K562 (cell line): ENCODE measurements at regions not wholly inside any gene's neighbourhood (a gene's known extent, or its start where the extent isn't known, plus 50 kb on each side); places are given as distances from the start of the nearest gene placed in this dataset.

Experiments
- ATAC-seq: fragments of 200-7000 bp; cut with Tn5 transposase; 3 replicates; pipeline ENCODE4 v1.9.1; 2020; ENCODE audit warnings: moderate library complexity
- BruUV-seq: library from RNA; stranded (reverse); fragments of 400-500 nt; replicated peaks from 2 replicates; lab custom pipeline; 2021; lab: Mats Ljungman, UMichigan
- CTCF ChIA-PET: fragments of 300-600 bp; formaldehyde crosslinking; extraction: SDS; loops from one replicate; lab custom pipeline; 2021; ENCODE audit warnings: low intra/inter-chr PET ratio; lab: Yijun Ruan, JAX
- POLR2A ChIA-PET: fragments of 300-600, 350-650 bp; sonication (Branson Sonifier 250); formaldehyde crosslinking; extraction: SDS; loops from one replicate; lab custom pipeline; 2021; ENCODE audit warnings: antibody characterized with exemption, inconsistent platforms; lab: Yijun Ruan, JAX
- DNase-seq, 4 experiments: peaks; one replicate each; pipeline versions ENCODE4 v3.0.0 to v3.0.0-alpha.2; 2011 to 2018; ENCODE audit warnings: low spot score in 3 of 4, mixed read lengths in 3 of 4; ENCODE audit errors: extremely low read depth in 1 of 4
- FAIRE-seq: peaks from 2 replicates; lab custom pipeline; 2011; peaks lifted over from hg19 to GRCh38; lab: Jason Lieb, UNC
- H2AFZ ChIP-seq: 2 replicates; pipeline ENCODE4 v1.6.0; 2011; ENCODE audit warnings: low read depth, low read length, control low read depth, inconsistent platforms
- H3K27ac ChIP-seq: fragments of 200-600 bp; 3 replicates; pipeline ENCODE4 v1.8.0; 2011; ENCODE audit warnings: low read depth, mild to moderate bottlenecking, control low read depth, inconsistent platforms, low read length, moderate library complexity, mixed read lengths; ENCODE audit errors: extremely low read depth
- H3K27me3 ChIP-seq, 2 experiments: fragments of 300-600 bp in 1 of 2; 2 replicates in 1 of 2; 3 replicates in 1 of 2; pipeline versions ENCODE4 v1.6.0 to v1.8.0; 2011; ENCODE audit warnings: inconsistent platforms in 2 of 2, low read length in 2 of 2, mild to moderate bottlenecking in 1 of 2, mixed read lengths in 1 of 2, moderate library complexity in 1 of 2; ENCODE audit not compliant: control insufficient read depth in 2 of 2, insufficient read depth in 2 of 2
- H3K36me3 ChIP-seq: fragments of 300-600 bp; 3 replicates; pipeline ENCODE4 v1.8.0; 2011; ENCODE audit warnings: mild to moderate bottlenecking, low read length, inconsistent platforms; ENCODE audit not compliant: control insufficient read depth, insufficient read depth
- H3K4me1 ChIP-seq, 2 experiments: fragments of 200-600 bp in 1 of 2; replicated peaks in 1 of 2; 2 replicates in 1 of 2; 3 replicates in 1 of 2; pipeline versions ENCODE4 v1.5.1 to v1.8.0; 2011; ENCODE audit warnings: inconsistent platforms in 2 of 2, low read length in 2 of 2, mild to moderate bottlenecking in 1 of 2, mixed read lengths in 1 of 2, moderate library complexity in 1 of 2; ENCODE audit not compliant: control insufficient read depth in 2 of 2, insufficient read depth in 2 of 2
- H3K4me2 ChIP-seq: 2 replicates; pipeline ENCODE4 v1.6.1; 2011; ENCODE audit warnings: low read length, control low read depth, inconsistent platforms, mixed read lengths; ENCODE audit not compliant: insufficient read depth
- H3K4me3 ChIP-seq: fragments of 200-600 bp; sonication (generic), shearing (Covaris generic); 2 replicates; pipeline ENCODE4 v1.5.1; 2016; ENCODE audit warnings: control low read depth, inconsistent platforms
- H3K79me2 ChIP-seq: fragments of 200-600 bp; 3 replicates; pipeline ENCODE4 v1.8.0; 2011; ENCODE audit warnings: low read length, inconsistent platforms; ENCODE audit not compliant: control insufficient read depth, insufficient read depth
- H3K9ac ChIP-seq, 2 experiments: 2 replicates each; pipeline versions ENCODE4 v1.6.0 to v1.6.1; 2011; ENCODE audit warnings: low read depth in 2 of 2, low read length in 2 of 2, control low read depth in 1 of 2, inconsistent platforms in 1 of 2, mild to moderate bottlenecking in 1 of 2, mixed read lengths in 1 of 2; ENCODE audit not compliant: insufficient read depth in 1 of 2
- H3K9me1 ChIP-seq: one replicate; pipeline ENCODE4 v1.6.0; 2011; ENCODE audit warnings: inconsistent platforms, mild to moderate bottlenecking, low read length, moderate library complexity; ENCODE audit not compliant: control insufficient read depth, insufficient read depth
- H3K9me3 ChIP-seq: replicated peaks from 2 replicates; pipeline ENCODE4 v1.5.1; 2011; ENCODE audit warnings: low read depth, low read length, inconsistent platforms; ENCODE audit not compliant: control insufficient read depth, insufficient read depth
- H4K20me1 ChIP-seq: replicated peaks from 2 replicates; pipeline ENCODE4 v1.6.1; 2011; ENCODE audit warnings: low read length, inconsistent platforms, mixed read lengths; ENCODE audit not compliant: control insufficient read depth, insufficient read depth
- GTF2A2 ChIP-seq: IDR thresholded peaks from 2 replicates; pipeline ENCODE4 v1.6.1; 2016; ENCODE audit warnings: mild to moderate bottlenecking, missing genetic modification characterization, missing compliant biosample characterization
- GTF2B ChIP-seq: IDR thresholded peaks from 2 replicates; pipeline ENCODE4 v1.6.1; 2011; ENCODE audit not compliant: insufficient read length; ENCODE audit errors: extremely low read depth
- GTF2E2 ChIP-seq: fragments of 200-800 bp; sonication (Bioruptor generic); IDR thresholded peaks from 2 replicates; pipeline ENCODE4 v1.6.1; 2016; ENCODE audit warnings: missing genetic modification characterization, missing compliant biosample characterization
- PATZ1 ChIP-seq: fragments of 250-450 bp; sonication (Bioruptor Pico); IDR thresholded peaks from 2 replicates; pipeline ENCODE4 v1.5.0; 2020; ENCODE audit warnings: mild to moderate bottlenecking, borderline replicate concordance
- PHF8 ChIP-seq: fragments of 200-600 bp; sonication (generic); IDR thresholded peaks from 2 replicates; pipeline ENCODE4 v1.6.1; 2012; ENCODE audit warnings: mixed run types, mild to moderate bottlenecking, inconsistent platforms, low read length, moderate library complexity, borderline replicate concordance
- SIRT6 ChIP-seq: IDR thresholded peaks from one replicate; pipeline ENCODE4 v1.6.1; 2012; ENCODE audit warnings: low read depth, mild to moderate bottlenecking, control low read depth, inconsistent platforms, low read length, moderate library complexity
- ZNF263 ChIP-seq: sonication (generic); formaldehyde crosslinking; IDR thresholded peaks from 2 replicates; pipeline ENCODE4 v1.8.0; 2022; ENCODE audit warnings: mild to moderate bottlenecking, missing genetic modification reagents, borderline replicate concordance
- ZNF589 ChIP-seq: fragments of 200-800 bp; sonication (Bioruptor generic); IDR thresholded peaks from 2 replicates; pipeline ENCODE4 v1.6.1; 2016; ENCODE audit warnings: low read depth, missing genetic modification characterization, missing compliant biosample characterization
- ZNF766 ChIP-seq: fragments of 200-800 bp; sonication (Bioruptor generic); conservative IDR thresholded peaks from 2 replicates; pipeline ENCODE4 v1.6.1; 2016; ENCODE audit warnings: missing genetic modification characterization, missing compliant biosample characterization
- WGBS: fragments of 100-300 bp; shearing (Covaris generic); methylation state at CpG from one replicate; pipeline ENCODE4 v1.1.6; 2016; ENCODE audit warnings: low coverage, mixed read lengths; ENCODE audit not compliant: insufficient coverage; ENCODE audit errors: missing lambda C conversion rate; 5-methylcytosine and 5-hydroxymethylcytosine counted together
- in situ Hi-C: fragments of 300-500 bp; cut with MboI; formaldehyde crosslinking; loops from 4 replicates; pipeline ENCODE4 v1.15.0; 2018; ENCODE audit warnings: inconsistent platforms, mixed read lengths
- intact Hi-C: fragments of 100-400 bp; cut with micrococcal nuclease; formaldehyde crosslinking; loops from 2 replicates; pipeline ENCODE4 v1.14.2; 2022

GRCh38 chr12:14261096-14261495 lies 104.4 kb upstream of the ATF7IP start:
- no peak for FAIRE-seq
- in situ Hi-C loops: no loop called here
- H3K4me2 ChIP-seq: peak overlapping the region; percentile 57; the same call in 1 of the 2 replicates

More at GRCh38 chr12:14261096-14261495, 104.4 kb upstream of the ATF7IP start:
- ATAC-seq (no peak), DNase-seq (no peak)
- TF ChIP-seq PATZ1 (CRISPR knock-in tag) (no peak), GTF2E2 (tag) (0 out of 2 replicates have a peak, but pooled peaks have one; percentile 33), ZNF589 (CRISPR knock-in tag) (peak; percentile 49; the same call in 1 of the 2 replicates), GTF2B (no peak), SIRT6 (no peak), PHF8 (no peak), GTF2A2 (tag) (0 out of 2 replicates have a peak, but pooled peaks have one; percentile 34), ZNF766 (CRISPR knock-in tag) (0 out of 2 replicates have a peak, but pooled peaks have one; percentile 28), ZNF263 (no peak)
- H3K27ac ChIP-seq: peak overlapping the region; percentile 70
- peaks cover 19 to 36% of the 10 kb centered on the region in 2 experiments for H3K4me1 ChIP-seq
- intact Hi-C loops: no loop called here
- no TSS peak for BruUV-seq
- no peaks in the 10 kb centered on the region for H3K27me3 ChIP-seq
- ChIA-PET CTCF (no interaction called here), POLR2A (interaction anchor here (0.7 kb wide), 1 partner anchor 28 kb away, joined by 3 read pairs; no protein-coding TSS in a partner anchor)
- peak overlapping the region in 1 of 2 experiments; percentile 40; a peak in 2 of 4 replicates for H3K9ac ChIP-seq
- H3K36me3 ChIP-seq: no peaks in the 10 kb centered on the region
- H3K79me2 ChIP-seq: no peaks in the 10 kb centered on the region
- H3K4me3 ChIP-seq: no peak overlapping the region
- peak overlapping the region; percentile 81 for H2AFZ ChIP-seq
- WGBS: 63% methylated on average over 6 of the region's 6 CpGs
- H3K9me3 ChIP-seq: peaks cover 24% of the 10 kb centered on the region
- no peaks in the 10 kb centered on the region for H3K9me1 ChIP-seq
- H4K20me1 ChIP-seq: no peaks in the 10 kb centered on the region
